Osteocyte (in vitro differentiated cells): ENCODE measurements at regions not wholly inside any gene's neighbourhood (a gene's known extent, or its start where the extent isn't known, plus 50 kb on each side); places are given as distances from the start of the nearest gene placed in this dataset.

Experiments used
- DNase-seq: peaks from one replicate; pipeline ENCODE4 v3.0.0; 2021; ENCODE audit warnings: mixed read lengths; ENCODE audit not compliant: unreplicated experiment; ENCODE audit errors: extremely low spot score
- H3K27ac Mint-ChIP-seq: one replicate; pipeline ENCODE4 v1.8.0; 2021; ENCODE audit warnings: mild to moderate bottlenecking, mixed read lengths; ENCODE audit not compliant: unreplicated experiment
- H3K27me3 Mint-ChIP-seq: one replicate; pipeline ENCODE4 v1.8.0; 2021; ENCODE audit warnings: mixed read lengths; ENCODE audit not compliant: unreplicated experiment
- H3K36me3 Mint-ChIP-seq: one replicate; pipeline ENCODE4 v1.8.0; 2021; ENCODE audit warnings: mixed read lengths; ENCODE audit not compliant: unreplicated experiment
- H3K4me1 Mint-ChIP-seq: one replicate; pipeline ENCODE4 v1.8.0; 2021; ENCODE audit warnings: mixed read lengths; ENCODE audit not compliant: unreplicated experiment
- H3K4me3 Mint-ChIP-seq: one replicate; pipeline ENCODE4 v1.8.0; 2021; ENCODE audit warnings: mild to moderate bottlenecking, moderate library complexity, mixed read lengths; ENCODE audit not compliant: unreplicated experiment
- H3K9me3 Mint-ChIP-seq: one replicate; pipeline ENCODE4 v1.8.0; 2021; ENCODE audit warnings: mixed read lengths; ENCODE audit not compliant: unreplicated experiment
- CTCF ChIP-seq: fragments of 200-600 bp; sonication (generic); IDR thresholded peaks from 2 replicates; pipeline ENCODE4 v1.5.0; 2021; ENCODE audit warnings: antibody characterized with exemption, mild to moderate bottlenecking, moderate library complexity

- Mint-ChIP-seq H3K27ac (no peak overlapping the region), H3K9me3 (peaks cover 3% of the 10 kb centered on the region), H3K36me3 (no peaks in the 10 kb centered on the region), H3K4me3 (no peak overlapping the region), H3K27me3 (peaks cover 22% of the 10 kb centered on the region), H3K4me1 (peaks cover 29% of the 10 kb centered on the region)
- DNase-seq, result no peak
- TF ChIP-seq CTCF, result no peak
Observed at GRCh38 chr10:132477398-132478340, 59.9 kb upstream of the INPP5A start.

GRCh38 chr10:132478341-132479023 is 59.1 kb upstream of the INPP5A start:
- Mint-ChIP-seq H3K36me3 (no peaks in the 10 kb centered on the region), H3K27me3 (peaks cover 19% of the 10 kb centered on the region), H3K4me3 (no peak overlapping the region), H3K9me3 (peaks cover 3% of the 10 kb centered on the region), H3K27ac (no peak overlapping the region), H3K4me1 (peaks cover 29% of the 10 kb centered on the region)
- TF ChIP-seq CTCF, result no peak
- DNase-seq, result no peak

GRCh38 chr10:132479024-132479602 is 58.5 kb upstream of the INPP5A start:
- no peak for DNase-seq
- no peak for TF ChIP-seq CTCF
- no peak overlapping the region for H3K4me3 Mint-ChIP-seq
- peaks cover 16% of the 10 kb centered on the region for H3K27me3 Mint-ChIP-seq
- H3K27ac Mint-ChIP-seq, result no peak overlapping the region
- H3K9me3 Mint-ChIP-seq, result peaks cover 3% of the 10 kb centered on the region
- H3K4me1 Mint-ChIP-seq, result peaks cover 29% of the 10 kb centered on the region
- H3K36me3 Mint-ChIP-seq, result no peaks in the 10 kb centered on the region

- Mint-ChIP-seq H3K4me1 (peaks cover 29% of the 10 kb centered on the region), H3K4me3 (no peak overlapping the region), H3K27me3 (peaks cover 13% of the 10 kb centered on the region), H3K36me3 (no peaks in the 10 kb centered on the region), H3K9me3 (peaks cover 3% of the 10 kb centered on the region), H3K27ac (peak overlapping the region; percentile 62)
- TF ChIP-seq CTCF, result no peak
- no peak for DNase-seq
Observed at GRCh38 chr10:132479603-132480221, 57.9 kb upstream of the INPP5A start.
